ENCODE measurements at regions not wholly inside any gene's neighbourhood (a gene's known extent, or its start where the extent isn't known, plus 50 kb on each side); places are given as distances from the start of the nearest gene placed in this dataset.

DNA sequence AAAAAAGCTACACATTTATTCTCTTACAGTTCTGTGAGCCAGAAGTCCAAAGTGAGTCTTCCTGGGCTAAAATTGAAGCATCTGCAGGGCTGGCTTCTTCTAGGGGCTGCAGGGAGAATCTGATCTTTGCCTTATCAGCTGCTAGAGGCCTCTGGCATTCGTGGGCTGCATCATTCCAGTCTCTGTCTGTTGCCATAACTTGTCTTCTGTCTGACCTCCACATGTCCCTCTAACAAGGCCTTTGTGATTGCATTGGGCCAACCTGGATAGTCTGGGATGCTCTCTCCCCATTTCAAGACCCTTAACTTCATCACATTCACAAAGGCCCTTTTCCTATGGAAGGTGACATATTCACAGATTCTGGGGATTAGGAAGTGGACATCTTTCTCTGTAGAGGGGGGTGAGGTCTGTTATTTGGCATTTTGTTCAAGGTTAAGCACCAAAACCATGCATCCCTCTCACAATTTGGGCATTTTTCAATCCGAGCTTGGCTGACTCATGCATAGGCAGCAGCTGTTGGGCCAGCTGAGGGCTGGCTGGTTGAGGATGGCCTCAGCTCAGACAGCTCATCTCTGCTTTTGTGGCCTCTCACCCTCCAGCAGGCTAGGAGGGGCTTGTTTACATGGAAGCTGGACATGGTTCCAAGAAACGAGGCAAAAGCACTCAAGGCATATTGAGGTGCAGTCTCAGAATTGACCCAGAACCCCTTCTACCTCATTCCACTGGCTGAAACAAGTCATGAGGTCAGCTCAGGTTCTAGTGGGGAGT lies 116.1 kb upstream of the NXT1 start:
- WGBS, 2 donors, result 62 to 79% methylated on average over 3 of the region's 3 CpGs
- no peak for DNase-seq
- no peaks in the 10 kb centered on the region for H3K27me3 ChIP-seq
- ATAC-seq, result no peak
- H3K27ac ChIP-seq, result no peak overlapping the region
- no peaks in the 10 kb centered on the region for H3K9me3 ChIP-seq
- no peak overlapping the region for H3K4me3 ChIP-seq
- H3K36me3 ChIP-seq (replicated peaks in 1 of 2; ENCODE audit: insufficient read depth in 1 of 2, low read depth in 2 of 2), result no peaks in the 10 kb centered on the region
- H3K4me1 ChIP-seq, result no peaks in the 10 kb centered on the region
- no peak for TF ChIP-seq POLR2A (IDR thresholded peaks at IDR 0.05)
- TF ChIP-seq, protein P1, sequence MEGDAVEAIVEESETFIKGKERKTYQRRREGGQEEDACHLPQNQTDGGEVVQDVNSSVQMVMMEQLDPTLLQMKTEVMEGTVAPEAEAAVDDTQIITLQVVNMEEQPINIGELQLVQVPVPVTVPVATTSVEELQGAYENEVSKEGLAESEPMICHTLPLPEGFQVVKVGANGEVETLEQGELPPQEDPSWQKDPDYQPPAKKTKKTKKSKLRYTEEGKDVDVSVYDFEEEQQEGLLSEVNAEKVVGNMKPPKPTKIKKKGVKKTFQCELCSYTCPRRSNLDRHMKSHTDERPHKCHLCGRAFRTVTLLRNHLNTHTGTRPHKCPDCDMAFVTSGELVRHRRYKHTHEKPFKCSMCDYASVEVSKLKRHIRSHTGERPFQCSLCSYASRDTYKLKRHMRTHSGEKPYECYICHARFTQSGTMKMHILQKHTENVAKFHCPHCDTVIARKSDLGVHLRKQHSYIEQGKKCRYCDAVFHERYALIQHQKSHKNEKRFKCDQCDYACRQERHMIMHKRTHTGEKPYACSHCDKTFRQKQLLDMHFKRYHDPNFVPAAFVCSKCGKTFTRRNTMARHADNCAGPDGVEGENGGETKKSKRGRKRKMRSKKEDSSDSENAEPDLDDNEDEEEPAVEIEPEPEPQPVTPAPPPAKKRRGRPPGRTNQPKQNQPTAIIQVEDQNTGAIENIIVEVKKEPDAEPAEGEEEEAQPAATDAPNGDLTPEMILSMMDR (IDR thresholded peaks at IDR 0.05), result no peak
- intact Hi-C loops (cut with DNase I), result no loop called here

DNA sequence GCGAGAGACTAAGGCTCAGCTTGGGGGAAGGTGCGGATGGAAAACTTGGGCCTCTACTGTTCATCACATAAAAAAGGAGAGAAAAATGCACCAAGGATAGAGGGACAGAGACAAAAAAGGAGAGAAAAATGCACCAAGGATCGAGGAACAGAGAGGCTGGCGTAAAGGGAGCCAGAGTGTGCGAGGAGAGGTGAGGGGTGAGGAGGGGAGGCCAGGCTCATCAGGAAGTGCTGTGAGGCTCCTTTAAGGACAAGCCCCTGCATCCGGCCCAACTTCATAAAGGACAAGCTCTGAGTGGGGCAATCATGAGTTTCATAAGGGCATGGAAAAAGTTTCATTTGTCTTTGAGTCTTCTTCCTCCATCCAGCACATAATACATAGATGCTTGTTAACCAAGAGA lies 117.2 kb upstream of the NXT1 start:
- no peaks in the 10 kb centered on the region for H3K27me3 ChIP-seq
- intact Hi-C loops (cut with DNase I), result no loop called here
- no peaks in the 10 kb centered on the region for H3K4me1 ChIP-seq
- H3K9me3 ChIP-seq, result no peaks in the 10 kb centered on the region
- ATAC-seq (no peak), DNase-seq (no peak)
- 80 to 83% methylated on average over 6 of the region's 6 CpGs for WGBS, 2 donors
- H3K36me3 ChIP-seq (replicated peaks in 1 of 2; ENCODE audit: insufficient read depth in 1 of 2, low read depth in 2 of 2), result no peaks in the 10 kb centered on the region
- no peak overlapping the region for H3K4me3 ChIP-seq
- H3K27ac ChIP-seq, result no peak overlapping the region
- TF ChIP-seq, protein P1 (IDR thresholded peaks at IDR 0.05), result no peak
- TF ChIP-seq POLR2A (IDR thresholded peaks at IDR 0.05), result no peak

DNA sequence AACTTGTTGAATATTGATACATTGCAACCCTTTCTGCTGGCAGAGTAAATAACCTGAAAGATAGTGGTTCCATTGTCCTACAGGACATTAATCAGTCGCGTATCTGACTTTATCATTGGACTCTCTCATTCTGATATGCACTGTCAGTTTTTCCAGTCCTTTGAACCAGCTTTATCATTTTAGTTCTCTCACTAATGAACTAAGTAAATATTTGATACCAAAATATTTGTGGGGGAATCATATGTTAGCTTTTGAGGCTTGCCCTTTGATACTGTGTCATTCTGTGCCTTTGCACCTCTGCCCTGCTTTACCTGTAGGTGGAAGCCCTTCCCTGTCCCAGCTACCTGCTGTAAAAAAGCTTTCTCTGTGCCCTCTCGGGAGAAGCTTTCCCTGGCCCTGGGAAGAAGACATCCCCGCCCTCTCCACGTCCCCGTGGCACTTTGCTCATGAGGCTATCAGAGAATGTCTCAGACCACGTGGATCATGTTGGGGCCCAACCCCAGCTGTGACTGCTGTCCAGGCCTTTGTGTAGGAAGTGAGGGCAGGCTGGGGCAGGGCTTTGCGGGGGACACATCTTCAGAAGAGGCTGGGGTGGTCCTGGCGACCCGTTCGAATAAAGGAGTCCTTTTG lies 117.8 kb upstream of the NXT1 start:
- no peak overlapping the region for H3K27ac ChIP-seq
- intact Hi-C loops (cut with DNase I), result no loop called here
- 27 to 34% methylated on average over 10 to 11 of the region's 11 CpGs for WGBS, 2 donors
- no peaks in the 10 kb centered on the region for H3K36me3 ChIP-seq (replicated peaks in 1 of 2; ENCODE audit: insufficient read depth in 1 of 2, low read depth in 2 of 2)
- H3K4me1 ChIP-seq, result no peaks in the 10 kb centered on the region
- H3K27me3 ChIP-seq, result no peaks in the 10 kb centered on the region
- no peaks in the 10 kb centered on the region for H3K9me3 ChIP-seq
- TF ChIP-seq, protein P1 (IDR thresholded peaks at IDR 0.05), result no peak
- no peak for TF ChIP-seq POLR2A (IDR thresholded peaks at IDR 0.05)
- DNase-seq, result no peak
- no peak overlapping the region for H3K4me3 ChIP-seq
- no peak for ATAC-seq

- WGBS, 2 donors, result 63 to 74% methylated on average over 4 of the region's 4 CpGs
- H3K27ac ChIP-seq, result no peak overlapping the region
Observed at GRCh38 chr20:23232219-23232581, 118.4 kb upstream of the NXT1 start.

More at GRCh38 chr20:23232219-23232581, 118.4 kb upstream of the NXT1 start:
- DNase-seq, result no peak
- Histone ChIP-seq H3K36me3 (replicated peaks in 1 of 2; ENCODE audit: insufficient read depth in 1 of 2, low read depth in 2 of 2) (no peaks in the 10 kb centered on the region), H3K4me3 (no peak overlapping the region), H3K9me3 (no peaks in the 10 kb centered on the region), H3K27me3 (no peaks in the 10 kb centered on the region), H3K4me1 (no peaks in the 10 kb centered on the region)
- no peak for TF ChIP-seq POLR2A (IDR thresholded peaks at IDR 0.05)
- TF ChIP-seq, protein P1 (IDR thresholded peaks at IDR 0.05), result no peak
- ATAC-seq, result no peak
- intact Hi-C loops (cut with DNase I), result no loop called here
